ENCODE measurements at regions not wholly inside any gene's neighbourhood (a gene's known extent, or its start where the extent isn't known, plus 50 kb on each side); places are given as distances from the start of the nearest gene placed in this dataset.

GRCh38 chr9:113724202-113724601 is 151.9 kb upstream of the ZNF618 start:
- TF ChIP-seq REST (IDR thresholded peaks at IDR 0.05; ENCODE audit: low read depth, low read length) (no peak), RAD21 (IDR thresholded peaks at IDR 0.05; ENCODE audit: low read length) (no peak), NRF1 (IDR thresholded peaks at IDR 0.05; ENCODE audit: low read depth, low read length) (no peak), RXRA (IDR thresholded peaks at IDR 0.05; ENCODE audit: borderline replicate concordance, low read depth) (no peak), EZH2phosphoT487 (IDR thresholded peaks at IDR 0.05; ENCODE audit: borderline replicate concordance, low read depth) (no peak), SIN3A (IDR thresholded peaks at IDR 0.05; ENCODE audit: borderline replicate concordance, low read depth, low read length) (no peak)
- TF ChIP-seq, protein P1, sequence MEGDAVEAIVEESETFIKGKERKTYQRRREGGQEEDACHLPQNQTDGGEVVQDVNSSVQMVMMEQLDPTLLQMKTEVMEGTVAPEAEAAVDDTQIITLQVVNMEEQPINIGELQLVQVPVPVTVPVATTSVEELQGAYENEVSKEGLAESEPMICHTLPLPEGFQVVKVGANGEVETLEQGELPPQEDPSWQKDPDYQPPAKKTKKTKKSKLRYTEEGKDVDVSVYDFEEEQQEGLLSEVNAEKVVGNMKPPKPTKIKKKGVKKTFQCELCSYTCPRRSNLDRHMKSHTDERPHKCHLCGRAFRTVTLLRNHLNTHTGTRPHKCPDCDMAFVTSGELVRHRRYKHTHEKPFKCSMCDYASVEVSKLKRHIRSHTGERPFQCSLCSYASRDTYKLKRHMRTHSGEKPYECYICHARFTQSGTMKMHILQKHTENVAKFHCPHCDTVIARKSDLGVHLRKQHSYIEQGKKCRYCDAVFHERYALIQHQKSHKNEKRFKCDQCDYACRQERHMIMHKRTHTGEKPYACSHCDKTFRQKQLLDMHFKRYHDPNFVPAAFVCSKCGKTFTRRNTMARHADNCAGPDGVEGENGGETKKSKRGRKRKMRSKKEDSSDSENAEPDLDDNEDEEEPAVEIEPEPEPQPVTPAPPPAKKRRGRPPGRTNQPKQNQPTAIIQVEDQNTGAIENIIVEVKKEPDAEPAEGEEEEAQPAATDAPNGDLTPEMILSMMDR (IDR thresholded peaks at IDR 0.05): no peak
- TF ChIP-seq, protein P2, sequence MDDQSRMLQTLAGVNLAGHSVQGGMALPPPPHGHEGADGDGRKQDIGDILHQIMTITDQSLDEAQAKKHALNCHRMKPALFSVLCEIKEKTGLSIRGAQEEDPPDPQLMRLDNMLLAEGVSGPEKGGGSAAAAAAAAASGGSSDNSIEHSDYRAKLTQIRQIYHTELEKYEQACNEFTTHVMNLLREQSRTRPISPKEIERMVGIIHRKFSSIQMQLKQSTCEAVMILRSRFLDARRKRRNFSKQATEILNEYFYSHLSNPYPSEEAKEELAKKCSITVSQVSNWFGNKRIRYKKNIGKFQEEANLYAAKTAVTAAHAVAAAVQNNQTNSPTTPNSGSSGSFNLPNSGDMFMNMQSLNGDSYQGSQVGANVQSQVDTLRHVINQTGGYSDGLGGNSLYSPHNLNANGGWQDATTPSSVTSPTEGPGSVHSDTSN (IDR thresholded peaks at IDR 0.05): no peak
